ENCODE measurements at regions not wholly inside any gene's neighbourhood (a gene's known extent, or its start where the extent isn't known, plus 50 kb on each side); places are given as distances from the start of the nearest gene placed in this dataset.
A peak's percentile ranks its signal among the peaks of the same experiment; 100 is the strongest.

GRCh38 chr6:11412616-11413015 is 124.9 kb upstream of the TMEM170B start:
- H3K36me3 Mint-ChIP-seq: peaks cover 1 to 2% of the 10 kb centered on the region in 2 donors
- Histone ChIP-seq H3K4me1 (ENCODE audit: control insufficient read depth in 1 of 2, insufficient read depth in 2 of 2, low read length in 2 of 2) (peaks cover 14 to 21% of the 10 kb centered on the region in 2 donors), H3K9ac (ENCODE audit: insufficient read depth, low read length, poor library complexity, severe bottlenecking) (no peak overlapping the region), H3K4me3 (replicated peaks in 1 of 3; ENCODE audit: low read depth in 2 of 3, low read length in 3 of 3) (no peak overlapping the region), H4K20me1 (ENCODE audit: insufficient read depth, low read length) (no peaks in the 10 kb centered on the region), H3K9me3 (replicated peaks in 1 of 2; ENCODE audit: control insufficient read depth in 1 of 2, insufficient read depth in 1 of 2, low read length in 2 of 2) (peaks cover 0 to 3% of the 10 kb centered on the region in 2 donors), H3K27ac (ENCODE audit: low read depth in 1 of 2, low read length in 2 of 2) (no peak overlapping the region), H3K36me3 (replicated peaks in 1 of 2; ENCODE audit: control insufficient read depth in 1 of 2, insufficient read depth in 2 of 2, low read length in 2 of 2) (no peaks in the 10 kb centered on the region), H2AFZ (ENCODE audit: insufficient read depth, low read depth, low read length, poor library complexity, severe bottlenecking) (no peak overlapping the region), H3K4me2 (replicated peaks; ENCODE audit: extremely low read depth, low read length, poor library complexity, severe bottlenecking) (no peak overlapping the region), H3K27me3 (ENCODE audit: control insufficient read depth in 2 of 2, insufficient read depth in 2 of 2, low read length in 2 of 2) (no peaks in the 10 kb centered on the region), H3K79me2 (ENCODE audit: insufficient read depth, low read length) (no peaks in the 10 kb centered on the region)
- TF ChIP-seq CTCF (IDR thresholded peaks at IDR 0.05): no peak
- H3K27me3 Mint-ChIP-seq (ENCODE audit: low read depth in 3 of 3): peaks cover 0 to 3% (median 2%) of the 10 kb centered on the region in 3 donors
- H3K4me1 Mint-ChIP-seq: peaks cover 31% of the 10 kb centered on the region
- H3K4me3 Mint-ChIP-seq: no peak overlapping the region
- no peak for DNase-seq
- intact Hi-C loops (cut with micrococcal nuclease): loop anchor here (5.0 to 10.0 kb wide), 6 partner anchors 45 to 90 kb away; no protein-coding TSS in a partner anchor
- peaks cover 0 to 7% (median 3%) of the 10 kb centered on the region in 7 donors for H3K9me3 Mint-ChIP-seq
- no CpG with 5 or more reads among the region's 3 CpGs for WGBS (ENCODE audit: insufficient coverage)
- peak overlapping the region in 4 of 7 donors; percentile 50 to 85 (median 74) for H3K27ac Mint-ChIP-seq

DNA sequence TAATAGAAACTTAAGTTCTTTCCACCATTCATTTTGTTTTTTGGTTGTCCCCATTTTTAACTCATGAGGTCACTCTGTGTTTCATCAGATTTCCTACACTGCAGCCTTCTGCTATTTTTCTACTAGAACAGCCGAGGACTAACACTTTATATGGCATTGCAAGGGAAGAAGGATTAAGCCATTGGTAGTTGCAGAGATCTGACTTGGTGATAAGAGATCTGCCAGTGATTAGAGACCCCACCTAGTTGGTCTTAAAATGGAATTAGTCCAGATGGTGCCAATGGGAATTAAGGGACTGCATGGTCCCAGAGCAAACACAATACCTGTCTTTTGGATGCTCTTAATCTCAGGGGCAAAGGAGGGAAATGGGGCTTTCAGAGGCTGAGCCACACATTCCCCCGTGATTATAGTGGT is 125.5 kb upstream of the TMEM170B start:
- no peak for TF ChIP-seq CTCF (IDR thresholded peaks at IDR 0.05)
- Histone ChIP-seq H3K9me3 (replicated peaks in 1 of 2; ENCODE audit: control insufficient read depth in 1 of 2, insufficient read depth in 1 of 2, low read length in 2 of 2) (peaks cover 0 to 3% of the 10 kb centered on the region in 2 donors), H3K4me3 (replicated peaks in 1 of 3; ENCODE audit: low read depth in 2 of 3, low read length in 3 of 3) (no peak overlapping the region), H2AFZ (ENCODE audit: insufficient read depth, low read depth, low read length, poor library complexity, severe bottlenecking) (no peak overlapping the region), H3K4me1 (ENCODE audit: control insufficient read depth in 1 of 2, insufficient read depth in 2 of 2, low read length in 2 of 2) (peaks cover 14 to 21% of the 10 kb centered on the region in 2 donors), H3K27ac (ENCODE audit: low read depth in 1 of 2, low read length in 2 of 2) (no peak overlapping the region), H3K4me2 (replicated peaks; ENCODE audit: extremely low read depth, low read length, poor library complexity, severe bottlenecking) (no peak overlapping the region), H3K27me3 (ENCODE audit: control insufficient read depth in 2 of 2, insufficient read depth in 2 of 2, low read length in 2 of 2) (no peaks in the 10 kb centered on the region), H4K20me1 (ENCODE audit: insufficient read depth, low read length) (no peaks in the 10 kb centered on the region), H3K36me3 (replicated peaks in 1 of 2; ENCODE audit: control insufficient read depth in 1 of 2, insufficient read depth in 2 of 2, low read length in 2 of 2) (no peaks in the 10 kb centered on the region), H3K79me2 (ENCODE audit: insufficient read depth, low read length) (no peaks in the 10 kb centered on the region), H3K9ac (ENCODE audit: insufficient read depth, low read length, poor library complexity, severe bottlenecking) (no peak overlapping the region)
- DNase-seq: no peak
- Mint-ChIP-seq H3K4me3 (no peak overlapping the region), H3K9me3 (peaks cover 0 to 5% (median 3%) of the 10 kb centered on the region in 7 donors), H3K27ac (peak overlapping the region in 3 of 7 donors; percentile 27 to 73 (median 36)), H3K27me3 (ENCODE audit: low read depth in 3 of 3) (peaks cover 0 to 3% (median 2%) of the 10 kb centered on the region in 3 donors), H3K4me1 (peaks cover 31% of the 10 kb centered on the region), H3K36me3 (peaks cover 1 to 2% of the 10 kb centered on the region in 2 donors)
- 50% methylated on average over 2 of the region's 2 CpGs for WGBS (ENCODE audit: insufficient coverage)
- intact Hi-C loops (cut with micrococcal nuclease): loop anchor here (5.0 to 10.0 kb wide), 6 partner anchors 45 to 90 kb away; no protein-coding TSS in a partner anchor
